BLaER1 (cell line): ENCODE measurements at regions not wholly inside any gene's neighbourhood (a gene's known extent, or its start where the extent isn't known, plus 50 kb on each side); places are given as distances from the start of the nearest gene placed in this dataset.

Experiments
- H3K27ac ChIP-seq: shearing (Covaris generic); formaldehyde crosslinking; 2 replicates; pipeline ENCODE4 v1.8.1; 2022
- H3K27me3 ChIP-seq: shearing (Covaris generic); formaldehyde crosslinking; 2 replicates; pipeline ENCODE4 v1.8.1; 2022
- H3K36me3 ChIP-seq: shearing (Covaris generic); formaldehyde crosslinking; 2 replicates; pipeline ENCODE4 v1.8.1; 2022
- H3K4me1 ChIP-seq: shearing (Covaris generic); formaldehyde crosslinking; 2 replicates; pipeline ENCODE4 v1.8.1; 2022
- H3K4me2 ChIP-seq: shearing (Covaris generic); formaldehyde crosslinking; 2 replicates; pipeline ENCODE4 v1.8.1; 2022
- H3K4me3 ChIP-seq: shearing (Covaris generic); formaldehyde crosslinking; 2 replicates; pipeline ENCODE4 v1.8.1; 2022
- H3K9ac ChIP-seq: shearing (Covaris generic); formaldehyde crosslinking; 2 replicates; pipeline ENCODE4 v1.8.1; 2022
- H3K9me3 ChIP-seq: shearing (Covaris generic); formaldehyde crosslinking; 2 replicates; pipeline ENCODE4 v1.8.1; 2022
- H4K20me1 ChIP-seq: shearing (Covaris generic); formaldehyde crosslinking; 2 replicates; pipeline ENCODE4 v1.8.1; 2022
- Cebpa-rat ChIP-seq: shearing (Covaris generic); IDR thresholded peaks from 2 replicates; pipeline ENCODE4 v1.8.1; 2022

DNA sequence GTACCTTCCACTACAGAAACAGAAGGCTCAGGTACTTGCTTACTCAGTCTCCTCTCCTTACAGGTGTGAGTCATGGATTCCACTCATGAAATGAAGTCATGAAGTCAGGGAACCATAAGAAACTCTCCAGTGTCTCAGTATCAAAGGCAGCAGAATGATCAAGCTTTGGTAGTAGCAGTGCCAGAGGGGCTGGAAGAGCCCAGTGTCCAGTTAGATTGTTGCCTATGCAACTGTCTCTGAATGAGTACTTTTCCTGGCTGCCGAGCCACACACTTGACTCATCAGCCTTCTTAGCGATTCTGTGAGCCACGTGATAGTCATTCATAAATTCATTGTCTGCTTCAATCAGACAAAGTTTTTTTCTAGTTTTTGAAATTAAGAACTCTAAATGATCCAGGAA, 52.2 kb upstream of the DTNBP1 start:
- no peak for TF ChIP-seq Cebpa-rat
- H3K9me3 ChIP-seq = peaks cover 12% of the 10 kb centered on the region

DNA sequence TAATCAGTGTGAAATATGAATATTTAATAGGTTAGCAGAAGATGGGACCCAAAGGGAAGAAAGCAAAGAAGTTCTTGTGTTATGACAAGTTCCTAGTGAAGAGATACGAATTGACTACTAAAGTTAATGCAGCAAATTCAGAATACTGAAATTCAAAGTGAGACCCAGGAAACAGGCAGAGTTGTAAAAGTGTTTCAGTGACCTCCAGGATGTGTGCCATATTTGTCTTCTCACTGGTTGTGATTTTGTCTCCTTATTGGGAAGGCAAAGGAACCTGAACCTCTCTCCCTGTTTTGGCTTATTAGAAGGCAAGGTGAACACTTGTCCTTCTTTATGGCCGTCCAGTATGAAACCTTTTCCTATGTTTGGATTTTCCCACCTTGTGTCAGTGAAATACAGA, 51.8 kb upstream of the DTNBP1 start:
- Histone ChIP-seq H3K4me1 (no peaks in the 10 kb centered on the region), H3K27ac (no peak overlapping the region), H3K9ac (no peak overlapping the region), H3K27me3 (no peaks in the 10 kb centered on the region), H4K20me1 (no peaks in the 10 kb centered on the region), H3K36me3 (no peaks in the 10 kb centered on the region), H3K9me3 (peaks cover 12% of the 10 kb centered on the region), H3K4me3 (no peak overlapping the region), H3K4me2 (no peak overlapping the region)
- TF ChIP-seq Cebpa-rat = no peak

More for the DNA sequence above, 52.2 kb upstream of the DTNBP1 start:
- H3K4me3 ChIP-seq = no peak overlapping the region
- H3K27me3 ChIP-seq = no peaks in the 10 kb centered on the region
- H3K36me3 ChIP-seq = no peaks in the 10 kb centered on the region
- no peak overlapping the region for H3K9ac ChIP-seq
- H3K27ac ChIP-seq = no peak overlapping the region
- H4K20me1 ChIP-seq = no peaks in the 10 kb centered on the region
- no peaks in the 10 kb centered on the region for H3K4me1 ChIP-seq
- no peak overlapping the region for H3K4me2 ChIP-seq

DNA sequence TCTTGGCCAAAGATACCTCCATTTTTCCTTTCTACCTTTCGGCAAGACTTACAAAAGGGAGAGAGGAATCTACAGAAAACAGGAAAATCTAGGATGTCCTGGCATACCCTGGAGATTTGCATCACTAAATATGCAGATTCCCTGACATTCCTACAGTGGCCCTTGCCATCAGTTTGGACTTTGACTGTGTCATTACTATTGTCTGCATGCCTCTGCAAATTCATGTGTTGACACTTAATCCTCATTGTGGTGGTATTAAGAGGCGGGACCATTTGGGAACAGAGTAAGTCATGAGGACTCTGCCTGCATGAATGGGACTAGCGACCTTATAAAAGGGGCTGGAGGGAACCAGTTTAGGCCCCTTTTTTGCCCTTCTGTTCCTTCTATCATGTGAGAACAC, 50.5 kb upstream of the DTNBP1 start:
- no peak for TF ChIP-seq Cebpa-rat
- H3K4me3 ChIP-seq = no peak overlapping the region

DNA sequence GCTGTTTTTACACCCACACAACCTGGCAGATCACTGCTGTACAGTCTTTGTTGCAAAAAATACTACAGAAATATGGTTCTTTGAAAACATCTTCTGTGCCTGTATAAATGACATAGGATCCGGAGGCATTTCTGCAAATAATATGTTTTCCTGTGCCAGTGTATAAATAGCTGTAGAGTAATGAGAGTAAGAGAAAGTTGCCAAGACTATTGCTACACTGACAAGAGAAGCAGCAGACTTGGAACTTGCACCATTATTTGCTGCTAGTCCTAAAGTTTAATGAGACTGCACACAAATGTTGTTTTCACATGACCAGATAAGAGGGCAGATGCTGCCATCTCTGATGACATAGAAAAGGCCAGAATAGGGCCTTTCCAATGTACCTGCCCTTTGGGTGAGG, 50.0 kb upstream of the DTNBP1 start:
- no peak for TF ChIP-seq Cebpa-rat
- Histone ChIP-seq H3K9ac (no peak overlapping the region), H3K27me3 (no peaks in the 10 kb centered on the region), H3K4me3 (no peak overlapping the region), H3K36me3 (no peaks in the 10 kb centered on the region), H3K27ac (no peak overlapping the region), H4K20me1 (no peaks in the 10 kb centered on the region), H3K4me1 (no peaks in the 10 kb centered on the region), H3K9me3 (peaks cover 12% of the 10 kb centered on the region), H3K4me2 (no peak overlapping the region)

More for the DNA sequence above, 50.5 kb upstream of the DTNBP1 start:
- Histone ChIP-seq H4K20me1 (no peaks in the 10 kb centered on the region), H3K27me3 (no peaks in the 10 kb centered on the region), H3K9me3 (peaks cover 12% of the 10 kb centered on the region), H3K9ac (no peak overlapping the region), H3K27ac (no peak overlapping the region), H3K4me2 (no peak overlapping the region), H3K36me3 (no peaks in the 10 kb centered on the region), H3K4me1 (no peaks in the 10 kb centered on the region)
